LoVo (cell line): ENCODE measurements at regions not wholly inside any gene's neighbourhood (a gene's known extent, or its start where the extent isn't known, plus 50 kb on each side); places are given as distances from the start of the nearest gene placed in this dataset.

ENCODE experiments used
- DNase-seq: peaks from one replicate; pipeline ENCODE4 v3.0.0-alpha.2; 2016; ENCODE audit warnings: low spot score

DNA sequence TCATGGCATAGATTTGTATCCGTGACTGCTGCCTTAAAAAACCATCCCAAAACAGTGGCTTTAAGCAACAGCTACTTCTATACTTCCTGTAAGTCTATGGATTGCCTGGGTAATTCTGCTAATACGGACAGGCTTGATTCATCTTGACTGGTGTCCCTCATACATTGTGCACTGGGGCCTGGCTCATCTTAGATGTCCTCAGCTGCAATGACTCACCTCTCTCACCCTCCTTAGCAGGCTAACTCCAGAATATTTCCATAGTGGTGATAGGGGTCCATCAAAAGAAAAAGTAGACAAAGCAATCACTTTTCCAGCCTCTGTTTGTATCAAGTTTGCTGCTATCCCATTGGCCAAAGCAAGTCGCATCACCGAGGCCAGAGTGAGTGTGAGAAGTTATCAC, 409.1 kb upstream of the KAZN start:
- no peak for DNase-seq

DNA sequence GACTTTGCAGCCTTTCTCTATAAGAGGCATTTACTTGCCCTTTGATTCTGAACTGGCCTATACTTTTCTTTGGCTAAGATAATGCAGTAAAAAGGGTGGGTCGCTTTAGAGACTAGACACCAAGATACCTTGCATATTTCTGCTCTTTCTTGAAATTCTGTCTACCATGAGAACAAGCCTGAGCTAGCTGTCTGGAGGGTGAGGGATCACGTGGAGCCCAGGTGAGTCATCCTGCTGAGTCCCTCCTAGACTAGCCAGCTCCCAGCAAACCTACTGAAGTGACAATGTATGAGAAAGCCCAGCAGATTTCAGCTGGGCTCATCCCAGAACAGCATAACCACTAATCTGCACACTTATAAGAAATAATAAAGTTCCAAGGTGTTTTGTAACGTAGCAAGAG, 408.0 kb upstream of the KAZN start:
- peak; percentile 35 for DNase-seq

DNA sequence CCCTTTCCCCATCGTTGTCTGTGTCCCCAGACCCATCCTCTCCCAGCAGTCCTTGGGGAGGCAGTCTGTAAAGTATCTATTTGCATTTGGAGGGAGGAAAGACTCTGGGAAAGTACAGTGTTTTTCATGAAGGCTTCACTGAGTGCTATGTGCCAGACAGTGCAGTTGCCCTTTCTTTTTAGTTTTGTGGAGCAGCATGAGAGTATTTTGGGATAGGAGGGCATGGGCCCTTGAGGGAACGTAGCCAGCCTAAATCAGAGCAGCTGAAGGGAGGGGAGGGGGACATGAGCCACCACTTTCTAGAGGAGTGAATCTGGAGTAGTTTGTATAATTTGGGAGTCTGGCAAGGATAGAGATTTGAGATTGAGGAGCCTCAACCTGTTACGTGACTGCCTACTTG, 404.0 kb upstream of the KAZN start:
- DNase-seq: no peak

DNA sequence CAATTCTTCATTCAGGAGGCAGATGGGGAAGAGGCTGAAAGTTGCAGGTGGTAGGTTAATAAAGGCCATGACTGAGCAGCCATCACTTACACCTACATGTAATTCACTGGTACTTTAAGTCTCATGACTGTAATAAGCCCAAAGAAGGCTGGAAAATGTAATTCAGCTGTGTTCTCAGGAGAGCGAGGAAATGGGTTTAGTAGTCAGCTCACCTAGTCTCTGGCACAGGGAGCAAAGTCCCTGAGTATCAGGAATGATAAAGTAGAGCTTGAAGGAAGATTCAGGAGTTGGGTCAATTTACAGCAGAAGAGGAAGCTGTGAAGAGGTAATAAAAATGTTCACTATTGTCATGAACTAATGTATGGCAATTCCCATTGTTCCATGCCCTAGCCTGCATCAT, 393.4 kb upstream of the KAZN start:
- no peak for DNase-seq

DNA sequence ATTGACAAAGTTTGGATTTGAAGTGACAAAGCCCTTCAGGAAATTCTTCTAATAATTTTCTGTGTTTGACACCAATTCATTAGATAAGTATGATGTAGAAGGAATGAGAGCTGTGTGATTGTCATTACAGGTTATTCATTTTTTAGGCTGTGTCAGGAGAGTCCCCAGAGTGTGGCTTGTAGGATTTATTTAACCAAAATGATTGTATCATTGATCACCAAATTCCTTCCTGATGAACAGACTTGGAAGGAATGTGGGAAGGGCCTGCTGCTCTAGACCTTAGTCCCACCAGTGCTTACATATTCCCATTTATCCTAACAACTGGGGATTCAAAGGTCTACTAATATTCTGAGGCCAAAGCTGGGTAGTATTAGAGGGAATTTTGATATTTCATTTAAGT, 383.3 kb upstream of the KAZN start:
- no peak for DNase-seq

DNA sequence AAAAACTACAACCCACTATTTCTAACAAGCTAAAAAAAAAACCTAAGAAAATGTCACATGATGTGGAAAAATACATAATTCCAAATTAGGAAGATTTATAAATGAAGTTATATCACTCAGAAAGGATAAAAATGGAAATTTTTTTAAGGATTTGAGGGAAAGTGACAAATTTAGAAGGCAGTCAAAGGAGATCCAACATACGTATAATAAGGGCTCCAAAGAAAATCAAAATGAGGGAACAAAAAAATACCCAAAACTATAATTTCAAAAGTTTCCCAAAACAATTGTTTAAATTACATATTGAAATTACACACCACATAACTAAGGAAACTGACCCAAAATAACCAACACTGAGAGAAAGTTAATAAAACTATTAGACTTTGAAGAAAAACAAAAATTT, 381.1 kb upstream of the KAZN start:
- DNase-seq: no peak

DNA sequence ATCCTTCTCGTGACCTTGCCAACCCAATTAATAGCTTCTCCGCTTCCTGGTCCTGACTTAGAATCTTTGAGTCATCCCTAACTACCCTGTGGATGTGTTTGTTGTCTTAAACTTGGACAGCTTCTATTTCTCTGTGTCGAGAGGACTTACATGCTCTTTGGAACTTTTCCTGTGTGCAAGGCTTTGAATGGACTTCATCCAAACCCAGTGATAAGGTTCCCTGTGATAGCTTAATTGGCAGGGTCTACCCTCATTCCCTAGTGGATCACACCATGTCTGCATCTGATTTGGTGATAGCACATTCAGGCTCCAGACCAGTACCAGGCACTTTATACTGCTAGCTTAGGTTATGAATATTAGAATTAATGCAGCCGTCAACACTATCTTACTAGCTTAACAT, 378.2 kb upstream of the KAZN start:
- no peak for DNase-seq

DNA sequence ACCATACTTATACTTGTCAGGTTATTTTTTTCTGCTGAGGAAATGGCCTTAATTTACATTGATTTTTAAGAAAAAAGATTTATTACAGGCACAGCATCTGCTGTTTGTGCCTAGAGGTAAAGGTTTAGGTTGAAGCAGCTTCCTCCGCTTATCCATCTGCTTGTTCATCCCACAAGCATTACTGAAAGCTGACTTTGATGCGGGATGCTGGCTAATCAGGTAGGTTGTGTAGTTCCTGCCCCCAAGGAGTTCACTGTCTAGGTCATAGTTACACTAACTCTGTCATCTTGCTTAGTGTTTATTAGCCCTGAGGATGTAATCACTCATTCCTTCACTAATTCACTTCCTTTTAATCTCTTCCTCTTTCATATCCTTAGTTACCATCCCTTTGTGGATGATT, 377.7 kb upstream of the KAZN start:
- DNase-seq: no peak

DNA sequence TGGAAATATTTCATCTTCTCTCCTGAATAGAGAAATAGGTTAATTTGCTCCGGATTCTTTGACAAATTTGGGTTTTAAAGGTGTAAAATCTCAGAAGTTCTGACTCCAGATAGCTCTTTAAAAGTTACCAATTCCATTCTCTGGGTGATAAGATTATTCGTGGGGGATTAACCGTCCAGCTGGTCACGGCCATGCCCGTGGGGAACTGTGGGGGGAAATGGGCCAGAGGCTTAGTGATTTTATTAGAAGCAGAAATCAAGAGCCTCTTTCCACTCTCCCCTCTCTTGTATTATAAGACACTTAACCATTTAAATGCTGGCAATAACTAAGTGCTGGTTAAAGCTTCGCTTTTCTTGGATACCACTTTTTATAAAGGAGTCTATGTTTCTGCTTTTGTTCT, 376.4 kb upstream of the KAZN start:
- no peak for DNase-seq

DNA sequence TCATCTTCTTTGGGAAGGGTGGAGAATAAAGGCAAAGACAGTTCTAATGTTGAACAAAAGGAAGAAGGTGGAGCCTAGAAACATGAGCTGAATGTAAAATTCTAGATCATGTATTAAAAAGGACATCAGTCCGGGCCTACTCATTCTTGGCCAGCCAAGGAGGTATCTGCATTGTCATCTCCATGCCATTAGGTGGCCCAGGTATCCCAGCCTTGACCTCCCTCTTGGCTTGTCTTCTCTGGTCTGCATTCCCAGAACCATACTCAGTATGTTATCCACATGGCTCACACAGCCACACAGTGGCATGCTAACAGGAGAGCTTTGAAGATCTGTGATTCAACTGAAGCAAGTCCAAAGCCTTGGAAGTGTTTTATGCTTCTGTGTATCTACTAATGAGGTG, 369.8 kb upstream of the KAZN start:
- no peak for DNase-seq

DNA sequence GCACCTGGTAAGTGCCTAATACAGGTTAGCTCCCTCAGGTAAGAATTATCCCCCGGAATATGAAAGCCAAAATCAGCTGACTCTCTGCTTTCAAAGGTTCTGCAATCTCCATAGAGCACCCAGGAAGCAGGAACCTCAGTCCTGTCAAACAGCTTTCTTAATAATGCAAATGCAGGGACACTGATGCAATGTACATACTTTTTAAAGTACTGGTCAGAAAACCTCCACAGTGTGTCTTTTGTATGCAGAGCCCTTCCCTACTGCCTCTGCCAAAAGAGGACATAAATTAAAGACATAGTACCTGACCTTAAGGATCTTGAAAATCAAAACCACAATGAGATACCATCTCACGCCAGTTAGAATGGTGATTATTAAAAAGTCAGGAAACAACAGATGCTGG, 365.0 kb upstream of the KAZN start:
- DNase-seq: no peak

DNA sequence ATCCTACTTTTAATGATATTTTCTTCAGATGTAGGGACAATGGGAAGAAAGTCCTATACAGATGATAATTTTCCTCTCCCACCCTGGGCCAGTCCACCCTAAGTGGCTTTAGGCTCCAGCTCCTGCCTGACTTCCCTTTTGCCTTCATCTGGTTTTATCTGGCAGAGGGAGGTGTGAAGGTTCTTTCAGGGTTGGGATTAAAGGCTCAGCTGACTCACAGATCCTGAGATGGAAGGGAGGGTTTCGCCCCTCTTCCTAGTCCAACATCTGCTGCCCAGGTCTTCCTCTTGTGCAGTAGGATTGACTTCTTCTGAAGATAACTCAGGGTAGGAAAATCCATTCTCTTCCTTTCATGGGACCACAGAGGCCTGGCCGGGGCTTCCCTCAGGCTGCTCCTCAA, 362.4 kb upstream of the KAZN start:
- no peak for DNase-seq

DNA sequence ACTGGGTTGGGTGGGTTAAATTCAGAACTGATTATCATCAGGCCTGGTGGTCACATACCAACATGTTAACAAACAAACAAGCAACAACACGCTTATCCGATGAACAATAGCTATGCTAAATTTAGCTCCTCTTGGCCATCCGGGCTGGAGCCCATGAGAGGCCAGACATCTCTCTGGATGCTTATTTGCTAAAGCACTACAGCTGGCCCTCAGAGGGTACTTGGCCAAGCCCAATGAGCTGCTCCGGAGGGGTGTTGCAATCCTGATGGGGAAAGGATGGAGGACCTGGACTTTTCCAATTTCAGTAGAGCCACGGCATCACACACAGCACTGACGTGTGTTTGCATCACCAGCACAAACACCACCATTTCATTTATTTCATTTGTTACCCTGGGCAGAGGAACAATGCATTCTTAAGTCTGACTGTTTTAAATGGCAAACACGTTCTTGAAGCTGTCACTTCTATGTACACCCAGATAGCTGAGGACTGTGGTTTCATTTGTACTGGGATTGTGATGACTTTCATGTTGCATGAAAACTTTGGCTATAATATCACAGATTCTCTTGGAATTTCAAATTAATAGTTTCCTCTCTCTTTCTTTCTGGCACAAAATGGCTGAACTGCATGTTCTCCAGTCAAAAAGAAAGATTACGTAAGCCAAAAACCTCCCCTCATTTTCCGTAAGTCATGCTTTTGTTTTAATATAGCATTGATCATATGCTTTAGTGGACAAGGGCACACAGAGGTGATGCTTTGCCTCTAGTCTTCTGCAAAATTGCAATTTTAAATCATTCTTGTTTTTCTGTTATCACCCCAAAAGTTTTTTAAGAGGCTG, 359.8 kb upstream of the KAZN start:
- DNase-seq: no peak

DNA sequence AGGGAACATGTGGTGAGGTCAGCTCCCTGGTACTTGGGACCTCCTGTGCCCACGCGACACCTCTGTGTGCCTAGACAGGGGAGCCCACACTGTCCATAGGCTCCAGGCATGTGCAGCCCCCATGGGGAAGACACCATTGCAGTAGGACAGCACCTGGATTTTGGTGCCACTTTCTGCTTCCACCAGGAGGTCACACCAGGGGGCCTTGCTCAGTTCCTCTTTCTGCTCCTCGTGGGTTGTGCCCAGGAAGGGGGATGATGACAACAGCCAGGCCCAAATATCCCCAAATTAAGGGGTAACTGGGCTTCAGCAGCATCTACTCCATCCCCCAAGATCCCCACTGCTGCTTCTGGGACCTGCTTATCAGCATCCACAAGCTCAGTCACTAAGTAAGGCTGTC, 358.2 kb upstream of the KAZN start:
- no peak for DNase-seq

DNA sequence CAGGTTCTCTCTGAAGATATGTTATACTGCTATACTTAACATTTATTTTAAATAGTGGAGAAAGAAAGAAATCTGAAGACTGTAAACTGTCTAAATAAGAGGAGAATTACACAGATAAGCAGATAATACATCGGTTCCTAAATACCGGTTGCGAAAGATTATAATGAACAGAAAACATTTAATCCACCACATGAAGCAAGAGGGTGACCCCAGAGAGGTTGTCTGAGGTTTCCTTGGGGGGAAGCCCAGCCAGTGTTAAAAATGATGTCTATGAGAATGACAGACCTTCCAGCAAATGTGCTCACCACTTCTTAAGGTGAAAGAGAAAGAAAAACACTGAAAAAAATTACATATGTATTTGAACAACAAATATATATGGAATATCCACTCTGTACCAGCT, 356.4 kb upstream of the KAZN start:
- DNase-seq: no peak

DNA sequence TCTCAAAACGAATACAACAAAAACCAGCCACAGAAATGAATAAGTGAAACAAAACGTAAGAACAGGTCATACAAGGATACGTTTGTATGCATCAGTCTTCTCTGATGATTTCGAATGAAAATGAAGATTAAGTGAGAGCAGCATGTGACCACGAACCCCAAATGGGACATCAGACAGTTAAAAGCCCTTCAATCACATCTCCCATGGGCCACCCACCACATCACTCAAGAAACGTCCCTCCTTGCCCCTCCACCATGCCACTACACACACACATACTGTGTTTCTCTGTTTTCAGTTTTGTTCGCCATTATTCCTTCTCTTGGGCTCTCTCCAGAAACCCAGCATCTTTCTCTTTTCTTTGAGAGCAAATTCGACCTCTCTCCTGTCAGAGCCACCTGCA, 355.6 kb upstream of the KAZN start:
- DNase-seq: no peak

DNA sequence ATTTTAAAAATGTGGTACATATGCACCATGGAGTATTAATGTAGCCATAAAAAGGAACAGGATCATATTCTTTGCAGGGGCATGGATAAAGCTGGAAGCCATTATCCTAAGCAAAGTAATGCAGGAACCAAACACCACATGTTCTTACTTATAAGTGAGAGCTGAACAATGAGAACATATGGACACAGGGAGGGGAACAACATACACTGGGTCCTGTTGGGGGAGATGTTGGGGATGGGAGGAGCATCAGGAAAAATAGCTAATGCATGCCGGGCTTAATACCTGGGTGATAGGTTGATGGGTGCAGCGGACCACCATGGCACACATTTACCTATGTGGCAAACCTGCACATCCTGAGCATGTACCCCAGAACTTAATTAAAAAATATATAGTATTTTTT, 352.5 kb upstream of the KAZN start:
- DNase-seq: no peak

DNA sequence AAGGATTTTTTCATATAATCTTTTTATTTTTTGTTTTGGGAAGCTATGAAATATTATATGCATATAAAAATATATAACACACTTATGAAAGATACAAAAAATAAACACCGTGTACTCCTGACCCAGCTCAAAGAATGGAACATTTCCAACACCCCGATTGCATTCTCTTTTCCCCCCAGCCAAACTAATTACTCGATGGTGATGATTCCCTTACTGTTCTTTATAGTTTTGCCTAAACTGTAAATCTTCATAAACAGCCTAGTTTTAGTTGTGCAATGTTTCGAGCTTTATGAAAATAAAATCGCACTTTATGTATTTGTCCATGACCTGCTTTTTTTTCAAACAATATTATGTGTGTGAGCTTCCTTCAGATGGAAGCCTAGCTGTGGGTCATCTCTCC, 352.0 kb upstream of the KAZN start:
- no peak for DNase-seq

DNA sequence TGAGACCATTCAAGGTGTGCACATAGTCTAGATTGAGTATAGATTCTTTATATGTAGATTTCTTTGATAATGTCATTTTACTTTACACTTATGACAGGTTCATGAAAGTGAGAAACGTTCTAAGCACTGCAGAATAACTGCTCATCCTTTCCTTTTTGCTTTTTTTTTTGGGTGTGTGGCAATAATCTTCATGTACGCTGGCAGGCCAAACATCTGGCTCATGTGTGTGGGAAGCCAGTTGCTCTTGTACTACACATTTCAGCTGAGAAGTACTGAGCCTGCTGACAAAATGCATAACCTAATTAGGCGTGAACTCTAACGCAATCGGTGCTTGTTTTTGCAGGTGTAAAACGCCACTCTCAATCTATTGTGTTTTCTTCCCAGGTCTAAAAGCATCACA, 350.8 kb upstream of the KAZN start:
- no peak for DNase-seq

DNA sequence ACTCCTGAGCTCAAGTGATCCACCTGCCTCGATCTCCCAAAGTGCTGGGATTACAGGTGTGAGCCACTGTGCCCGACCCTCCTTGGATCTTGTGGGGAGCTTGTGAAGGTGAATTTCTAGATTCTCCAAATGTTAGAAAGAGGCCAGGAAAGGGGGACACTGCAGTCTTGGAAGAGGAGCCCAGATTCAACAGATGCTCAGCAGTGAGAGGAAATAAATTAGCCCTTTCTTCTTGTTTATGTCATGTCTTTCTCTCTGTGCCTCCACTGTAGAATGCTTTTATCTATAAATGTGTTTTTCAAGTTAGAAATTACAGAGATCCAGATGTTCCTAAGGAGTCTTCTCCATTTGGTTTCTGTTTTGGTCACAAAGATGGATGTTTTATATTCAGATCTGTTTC, 346.6 kb upstream of the KAZN start:
- DNase-seq: no peak

DNA sequence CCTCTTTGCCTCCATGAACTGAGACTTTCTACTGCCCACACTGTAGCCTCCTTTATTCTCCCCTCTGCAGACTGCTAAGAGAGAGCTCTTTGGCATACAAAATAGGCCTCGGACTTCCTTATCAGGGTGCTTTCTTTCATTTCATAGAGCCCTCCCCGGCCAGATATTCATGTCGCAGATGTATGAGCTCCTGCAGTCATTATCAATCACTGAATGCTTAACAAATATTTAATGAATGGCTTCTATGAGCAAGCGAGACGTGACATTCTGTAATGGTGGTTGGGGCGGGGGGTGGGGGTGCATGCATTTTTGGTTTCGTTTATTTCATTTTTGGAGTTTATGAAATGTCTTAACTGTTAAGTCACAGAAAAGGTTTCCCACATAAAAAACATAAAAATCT, 344.8 kb upstream of the KAZN start:
- no peak for DNase-seq

DNA sequence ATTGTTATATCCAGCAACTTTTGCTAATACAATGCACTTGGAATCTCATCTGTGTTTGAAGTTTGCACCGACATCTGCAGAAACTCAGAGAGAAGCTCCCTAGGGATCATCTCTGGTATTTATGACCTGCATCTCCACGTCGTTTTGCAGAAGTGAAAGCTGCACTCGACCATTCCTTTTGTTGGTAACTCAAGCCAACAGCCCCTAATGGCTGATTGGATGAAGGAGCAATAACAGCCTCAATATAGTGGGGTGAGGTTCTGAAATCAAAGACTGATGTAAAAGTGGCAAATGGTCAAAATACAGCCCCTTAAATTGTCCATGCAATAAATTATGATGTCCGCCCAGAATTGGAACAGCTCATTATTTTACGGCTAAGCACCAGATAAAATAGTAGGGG, 344.2 kb upstream of the KAZN start:
- no peak for DNase-seq

DNA sequence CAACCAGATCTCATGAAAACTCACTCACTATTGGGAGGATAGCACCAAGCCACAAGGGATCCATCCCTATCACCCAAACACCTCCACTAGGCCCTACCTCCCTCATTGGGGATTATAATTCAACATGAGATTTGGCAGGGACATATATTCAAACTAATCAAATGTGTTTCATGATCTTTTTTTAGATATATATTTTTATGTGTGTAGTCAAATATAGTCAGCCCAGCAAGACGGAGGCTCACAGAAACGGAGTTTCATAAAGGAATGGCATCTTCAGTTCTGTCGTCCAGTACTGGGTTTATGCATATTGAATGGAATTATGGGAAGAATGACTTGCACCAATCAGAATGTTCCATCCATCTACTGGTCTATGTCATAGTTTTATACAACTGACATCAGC, 343.3 kb upstream of the KAZN start:
- no peak for DNase-seq

DNA sequence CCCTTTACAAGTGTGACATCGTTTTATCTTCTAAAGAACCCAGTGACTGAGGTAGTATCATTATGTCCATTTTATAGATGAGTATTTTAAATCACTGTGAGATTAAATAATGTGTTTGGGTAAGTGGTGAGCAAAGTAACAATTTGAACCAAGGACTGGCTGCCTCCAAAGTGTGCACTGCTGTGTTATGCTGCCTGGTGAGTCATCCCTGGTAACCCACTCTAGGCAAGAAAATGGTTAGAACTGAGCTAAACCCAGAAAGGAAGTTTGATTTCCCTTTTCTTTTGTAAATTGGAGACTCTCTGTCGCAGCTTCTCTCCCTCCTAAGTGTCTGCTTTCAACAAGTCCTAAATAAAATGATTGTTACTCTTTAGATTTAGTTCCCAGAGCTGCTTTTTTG, 342.8 kb upstream of the KAZN start:
- DNase-seq: no peak
